Fibroblast of villous mesenchyme (primary cell): ENCODE measurements at regions not wholly inside any gene's neighbourhood (a gene's known extent, or its start where the extent isn't known, plus 50 kb on each side); places are given as distances from the start of the nearest gene placed in this dataset.

Source experiments
- DNase-seq: peaks from one replicate; pipeline ENCODE4 v3.0.0-alpha.2; 2010; ENCODE audit warnings: low read depth
- H3K4me3 ChIP-seq: 2 replicates; pipeline ENCODE4 v1.5.1; 2011; ENCODE audit warnings: low read depth, mild to moderate bottlenecking, low read length
- TF ChIP-seq, protein P1 (sequence below): IDR thresholded peaks from 2 replicates; pipeline ENCODE4 v1.5.1; 2012; ENCODE audit warnings: low read depth, mild to moderate bottlenecking, low read length; ENCODE audit not compliant: insufficient read depth

DNA sequence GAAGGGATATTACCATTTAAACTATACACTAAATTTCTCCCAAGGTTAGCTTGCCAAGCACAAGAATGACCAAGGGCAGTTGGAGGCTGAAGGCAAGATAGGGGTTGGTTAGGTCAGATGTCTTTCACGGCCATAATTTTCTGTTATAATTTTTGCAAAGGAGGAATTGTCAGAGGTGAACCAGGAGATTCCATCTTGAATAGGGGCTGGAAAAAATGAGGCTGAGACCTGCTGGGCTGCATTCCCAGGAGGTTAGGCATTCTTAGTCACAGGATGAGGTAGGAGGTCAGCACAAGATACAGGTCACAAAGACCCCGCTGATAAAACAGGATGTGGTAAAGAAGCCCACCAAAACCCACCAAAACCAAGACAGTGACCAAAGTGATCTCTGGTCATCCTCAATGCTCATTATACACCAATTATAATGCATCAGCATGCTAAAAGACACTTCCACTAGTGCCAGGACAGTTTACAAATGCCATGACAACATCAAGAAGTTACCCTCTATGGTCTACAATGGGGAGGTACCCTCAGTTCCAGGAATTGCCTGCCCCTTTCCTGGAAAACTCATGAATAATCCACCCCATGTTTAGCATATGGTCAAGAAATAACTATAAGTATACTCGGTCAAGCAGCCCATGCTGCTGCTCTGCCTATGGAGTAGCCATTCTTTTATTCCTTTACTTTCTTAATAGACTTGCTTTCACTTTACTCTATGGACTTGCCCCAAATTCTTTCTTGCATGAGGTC is 371.8 kb upstream of the SULF2 start:
- TF ChIP-seq, protein P1, sequence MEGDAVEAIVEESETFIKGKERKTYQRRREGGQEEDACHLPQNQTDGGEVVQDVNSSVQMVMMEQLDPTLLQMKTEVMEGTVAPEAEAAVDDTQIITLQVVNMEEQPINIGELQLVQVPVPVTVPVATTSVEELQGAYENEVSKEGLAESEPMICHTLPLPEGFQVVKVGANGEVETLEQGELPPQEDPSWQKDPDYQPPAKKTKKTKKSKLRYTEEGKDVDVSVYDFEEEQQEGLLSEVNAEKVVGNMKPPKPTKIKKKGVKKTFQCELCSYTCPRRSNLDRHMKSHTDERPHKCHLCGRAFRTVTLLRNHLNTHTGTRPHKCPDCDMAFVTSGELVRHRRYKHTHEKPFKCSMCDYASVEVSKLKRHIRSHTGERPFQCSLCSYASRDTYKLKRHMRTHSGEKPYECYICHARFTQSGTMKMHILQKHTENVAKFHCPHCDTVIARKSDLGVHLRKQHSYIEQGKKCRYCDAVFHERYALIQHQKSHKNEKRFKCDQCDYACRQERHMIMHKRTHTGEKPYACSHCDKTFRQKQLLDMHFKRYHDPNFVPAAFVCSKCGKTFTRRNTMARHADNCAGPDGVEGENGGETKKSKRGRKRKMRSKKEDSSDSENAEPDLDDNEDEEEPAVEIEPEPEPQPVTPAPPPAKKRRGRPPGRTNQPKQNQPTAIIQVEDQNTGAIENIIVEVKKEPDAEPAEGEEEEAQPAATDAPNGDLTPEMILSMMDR = no peak
- DNase-seq = no peak
- no peak overlapping the region for H3K4me3 ChIP-seq

DNA sequence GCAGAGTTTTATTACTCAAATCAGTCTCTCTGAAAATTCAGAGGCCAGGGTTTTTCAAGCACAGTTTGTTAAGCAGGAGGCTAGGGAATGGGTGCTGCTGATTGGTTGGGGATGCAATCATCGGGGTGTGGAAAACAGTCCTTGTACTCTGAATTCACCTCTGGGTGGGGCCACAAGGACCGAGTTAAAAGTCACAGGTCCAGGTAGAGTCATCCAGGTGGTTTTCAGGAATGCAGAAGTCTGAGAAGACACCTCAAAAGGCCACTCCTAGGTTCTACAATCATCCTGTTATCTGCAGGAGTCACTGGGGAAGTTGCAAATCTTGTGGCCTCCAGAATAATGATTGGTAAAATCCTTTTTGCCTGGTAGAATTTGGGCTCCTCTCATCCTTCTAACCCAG is 371.2 kb upstream of the SULF2 start:
- H3K4me3 ChIP-seq = no peak overlapping the region
- TF ChIP-seq, protein P1 = no peak
- DNase-seq = no peak

DNA sequence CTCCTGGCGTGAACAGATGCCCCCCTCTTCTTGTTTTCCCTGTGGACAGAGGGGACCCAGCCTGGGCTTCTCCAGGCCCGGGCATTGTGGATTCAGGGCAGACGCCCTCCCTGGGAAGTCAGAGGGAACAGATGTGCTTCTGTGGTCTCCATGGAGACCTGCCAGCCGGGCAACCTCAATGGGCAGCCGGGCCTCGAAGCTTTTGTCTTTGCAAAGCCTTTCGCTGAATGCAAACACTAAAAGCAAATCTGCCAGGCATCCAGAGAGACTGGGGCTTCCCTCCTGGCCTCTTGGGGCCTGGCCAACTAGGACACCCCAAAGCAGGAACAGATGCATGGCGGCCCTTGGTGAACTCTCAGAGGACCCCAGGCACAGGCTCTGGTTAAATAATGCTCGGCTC is 370.0 kb upstream of the SULF2 start:
- TF ChIP-seq, protein P1 = no peak
- no peak overlapping the region for H3K4me3 ChIP-seq
- no peak for DNase-seq

- TF ChIP-seq, protein P1 = no peak
- DNase-seq = no peak
- no peak overlapping the region for H3K4me3 ChIP-seq
Observed at GRCh38 chr20:48154040-48154765, 368.9 kb upstream of the SULF2 start.

DNA sequence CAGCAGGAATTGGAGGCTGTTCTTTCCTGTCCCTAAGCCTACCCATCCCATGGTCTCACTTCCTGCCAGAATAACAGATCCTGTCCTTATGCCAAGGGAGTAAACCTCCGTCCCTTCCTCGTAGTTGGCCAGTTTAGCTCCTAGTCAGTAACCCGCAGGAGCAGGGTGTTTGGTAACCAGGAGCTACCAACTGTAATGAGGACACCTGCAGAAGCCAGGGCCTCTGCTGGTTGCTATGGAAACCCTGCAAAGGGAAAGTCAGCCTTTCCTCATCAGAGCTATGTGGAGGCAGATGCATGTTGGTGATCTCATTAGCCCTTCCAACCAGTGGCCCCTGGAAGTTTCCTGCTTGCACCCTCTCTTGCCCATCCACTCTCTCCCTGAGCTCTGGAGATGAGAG is 368.2 kb upstream of the SULF2 start:
- H3K4me3 ChIP-seq = no peak overlapping the region
- TF ChIP-seq, protein P1 = no peak
- no peak for DNase-seq

DNA sequence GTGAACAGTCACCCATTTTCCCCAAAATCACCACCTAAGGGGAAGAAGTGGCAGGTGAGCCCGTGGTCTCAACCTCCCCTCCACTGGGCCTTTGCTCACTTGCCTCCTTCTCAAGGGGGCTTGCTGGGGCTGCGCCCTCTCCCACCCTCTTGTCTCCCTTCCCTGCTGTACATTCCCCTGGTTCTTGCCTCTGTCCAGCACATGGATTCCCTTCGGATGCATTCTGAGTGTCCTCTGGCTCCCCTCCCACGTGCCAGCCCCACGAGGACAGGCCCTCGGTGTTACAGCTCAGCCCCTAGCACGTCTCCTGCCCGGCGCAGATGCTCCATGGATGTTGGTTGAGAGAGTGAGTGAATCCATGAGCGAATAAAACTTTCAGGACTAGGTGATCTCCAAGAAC is 367.8 kb upstream of the SULF2 start:
- TF ChIP-seq, protein P1 = no peak
- H3K4me3 ChIP-seq = no peak overlapping the region
- DNase-seq = no peak
